GM18499 (cell line): ENCODE measurements at regions not wholly inside any gene's neighbourhood (a gene's known extent, or its start where the extent isn't known, plus 50 kb on each side); places are given as distances from the start of the nearest gene placed in this dataset.
A peak's percentile ranks its signal among the peaks of the same experiment; 100 is the strongest.

Experiments
- ATAC-seq: cut with Tn5 transposase; IDR thresholded peaks from one replicate; pipeline ENCODE4 v1.9.1; 2021; ENCODE audit warnings: moderate number of reproducible peaks; ENCODE audit not compliant: insufficient read depth, unreplicated experiment

GRCh38 chr12:45665941-45666340, 63.6 kb upstream of the ARID2 start:
- ATAC-seq, result no peak

- no peak for ATAC-seq
Observed at GRCh38 chr12:45666396-45666795, 63.1 kb upstream of the ARID2 start.

GRCh38 chr12:45666816-45667215, 62.7 kb upstream of the ARID2 start:
- ATAC-seq, result no peak

- ATAC-seq, result no peak
Observed at GRCh38 chr12:45667761-45668160, 61.7 kb upstream of the ARID2 start.

- ATAC-seq, result no peak
Observed at GRCh38 chr12:45668641-45669040, 60.9 kb upstream of the ARID2 start.

GRCh38 chr12:45669093-45669492, 60.4 kb upstream of the ARID2 start:
- peak; percentile 89 for ATAC-seq

GRCh38 chr12:45669792-45670191, 59.7 kb upstream of the ARID2 start:
- ATAC-seq, result no peak

- peak; percentile 60 for ATAC-seq
Observed at GRCh38 chr12:45670346-45671065, 59.0 kb upstream of the ARID2 start.

- no peak for ATAC-seq
Observed at GRCh38 chr12:45671254-45671653, 58.3 kb upstream of the ARID2 start.

GRCh38 chr12:45674181-45674977, 55.1 kb upstream of the ARID2 start:
- no peak for ATAC-seq

- ATAC-seq, result no peak
Observed at GRCh38 chr12:45675534-45675933, 54.0 kb upstream of the ARID2 start.
